Stimulated activated CD8-positive, alpha-beta memory T cell treated with anti-CD3 and anti-CD28 coated beads, Interleukin-7, amount 100 ng/mL, for 48 hours (primary cell): ENCODE measurements at regions not wholly inside any gene's neighbourhood (a gene's known extent, or its start where the extent isn't known, plus 50 kb on each side); places are given as distances from the start of the nearest gene placed in this dataset.
"Not testable (repeated sequence)": the region's sequence is repeated elsewhere in the genome, so short reads cannot be mapped to it uniquely, and the experiment has no call there.

ENCODE experiments used
- DNase-seq, 2 donors: peaks; one replicate each; pipeline ENCODE4 v3.0.0-alpha.2; 2020; ENCODE audit warnings: low read depth in 1 of 2; ENCODE audit errors: extremely low read depth in 1 of 2

- DNase-seq = no peak
These were observed 281.8 kb downstream of the FGFR2 start for GRCh38 chr10:121316432-121316831.

GRCh38 chr10:121317374-121317773, 280.9 kb downstream of the FGFR2 start:
- no peak for DNase-seq

- no peak for DNase-seq
These were observed 276.2 kb downstream of the FGFR2 start for GRCh38 chr10:121322046-121322445.

GRCh38 chr10:121322776-121323175, 275.5 kb downstream of the FGFR2 start:
- DNase-seq = no peak

- no peak for DNase-seq
These were observed 274.8 kb downstream of the FGFR2 start for GRCh38 chr10:121323443-121323842.

GRCh38 chr10:121324678-121325213, 273.5 kb downstream of the FGFR2 start:
- DNase-seq = no peak

- no peak for DNase-seq
These were observed 272.6 kb downstream of the FGFR2 start for GRCh38 chr10:121325490-121326231.

- DNase-seq = no peak
These were observed 271.3 kb downstream of the FGFR2 start for GRCh38 chr10:121326905-121327304.

GRCh38 chr10:121327727-121328126, 270.5 kb downstream of the FGFR2 start:
- no peak for DNase-seq

GRCh38 chr10:121329631-121330030, 268.6 kb downstream of the FGFR2 start:
- DNase-seq = not testable (repeated sequence)

GRCh38 chr10:121330563-121330962, 267.7 kb downstream of the FGFR2 start:
- no peak for DNase-seq

- no peak for DNase-seq
These were observed 265.9 kb downstream of the FGFR2 start for GRCh38 chr10:121332353-121332752.

- no peak for DNase-seq
These were observed 265.1 kb downstream of the FGFR2 start for GRCh38 chr10:121332829-121333765.

GRCh38 chr10:121335386-121335925, 262.8 kb downstream of the FGFR2 start:
- no peak for DNase-seq

GRCh38 chr10:121337427-121337826, 260.8 kb downstream of the FGFR2 start:
- DNase-seq = no peak

- DNase-seq = no peak
These were observed 259.9 kb downstream of the FGFR2 start for GRCh38 chr10:121338206-121338980.

- DNase-seq = no peak
These were observed 259.1 kb downstream of the FGFR2 start for GRCh38 chr10:121339114-121339513.

- no peak for DNase-seq
These were observed 257.9 kb downstream of the FGFR2 start for GRCh38 chr10:121340271-121340831.

GRCh38 chr10:121351540-121351939, 246.7 kb downstream of the FGFR2 start:
- DNase-seq = no peak

- no peak for DNase-seq
These were observed 245.9 kb downstream of the FGFR2 start for GRCh38 chr10:121352231-121352855.
